AG08396 (cell line): ENCODE measurements at regions not wholly inside any gene's neighbourhood (a gene's known extent, or its start where the extent isn't known, plus 50 kb on each side); places are given as distances from the start of the nearest gene placed in this dataset.

Source experiments
- DNase-seq: peaks from one replicate; pipeline ENCODE4 v3.0.0; 2012; ENCODE audit warnings: low spot score, mixed read lengths

DNA sequence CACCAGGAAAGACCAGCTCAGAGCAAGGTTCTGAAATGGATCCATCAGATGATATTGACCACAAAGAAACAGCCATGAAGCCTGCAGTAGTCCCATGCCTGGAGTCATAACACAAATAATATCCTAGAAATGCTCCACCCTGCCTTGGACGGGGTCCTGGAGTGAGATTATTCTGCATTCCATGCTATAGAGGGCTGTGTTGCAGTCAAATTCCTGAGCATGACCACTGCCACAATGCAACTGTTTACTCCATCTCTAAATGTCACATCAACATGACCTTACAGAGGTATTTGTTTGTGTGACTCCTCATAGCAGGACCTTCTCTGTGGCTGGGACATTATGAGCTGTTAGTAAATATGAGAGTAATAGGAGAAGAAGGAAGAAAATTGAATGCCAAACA lies 257.5 kb upstream of the TCF21 start:
- peak; percentile 68 for DNase-seq

GRCh38 chr6:133632206-133632605 lies 256.7 kb upstream of the TCF21 start:
- DNase-seq: no peak

DNA sequence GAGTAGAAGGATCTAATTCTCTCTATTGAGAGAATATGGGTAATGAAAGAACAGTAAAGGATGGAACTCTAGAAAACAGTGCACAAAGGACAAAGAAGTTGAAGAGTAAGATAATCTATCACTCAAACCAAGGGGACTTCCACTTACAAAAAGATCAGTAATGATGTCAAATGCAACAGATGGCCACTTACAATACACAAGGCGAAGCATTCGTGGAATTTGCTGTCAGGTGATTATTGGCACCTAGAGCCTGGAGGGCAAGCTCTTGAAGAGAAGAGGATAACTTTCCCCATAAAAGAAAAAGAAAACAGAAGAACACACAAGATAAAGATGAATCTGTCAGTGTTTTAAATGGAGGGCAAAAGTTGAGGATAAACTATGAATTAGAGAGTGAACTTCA lies 256.0 kb upstream of the TCF21 start:
- no peak for DNase-seq

GRCh38 chr6:133634474-133634873 lies 254.4 kb upstream of the TCF21 start:
- DNase-seq: no peak

DNA sequence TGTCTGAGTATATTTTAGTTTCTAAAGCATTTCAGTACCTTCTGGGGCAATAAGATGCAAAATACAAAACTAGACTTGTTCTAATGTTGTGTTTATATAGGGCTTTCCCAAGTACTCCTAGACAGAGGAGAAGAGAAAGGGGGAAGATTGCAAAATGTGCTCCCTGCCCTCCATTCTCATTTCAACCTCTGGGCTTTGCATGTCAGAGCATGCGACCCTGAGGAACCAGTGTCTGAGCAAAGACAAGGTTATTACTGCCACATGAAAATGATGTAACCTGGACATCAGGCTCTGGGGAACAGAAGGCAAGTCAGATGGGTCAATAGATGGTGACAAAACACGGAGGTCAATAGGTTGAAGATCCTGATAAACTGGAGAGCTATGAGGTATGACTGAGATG lies 253.5 kb upstream of the TCF21 start:
- DNase-seq: no peak

DNA sequence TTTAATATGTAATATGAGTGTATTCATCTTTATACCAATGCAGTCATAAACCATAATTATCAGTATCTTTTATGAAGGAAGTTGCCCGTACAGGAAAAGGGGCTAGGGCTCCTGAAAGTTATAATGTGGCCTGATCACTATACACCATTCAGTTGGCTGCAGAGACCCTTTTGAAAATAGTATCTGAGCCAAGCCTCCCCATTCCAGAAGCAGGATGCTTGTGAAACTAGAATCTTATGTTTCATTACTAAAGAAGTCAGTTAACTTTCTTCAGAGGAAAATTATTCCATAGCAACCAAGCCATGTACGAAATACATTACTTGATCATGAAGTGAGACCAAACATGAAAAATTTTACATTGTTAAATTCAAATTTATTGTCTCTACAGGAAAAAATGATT lies 251.5 kb upstream of the TCF21 start:
- no peak for DNase-seq

DNA sequence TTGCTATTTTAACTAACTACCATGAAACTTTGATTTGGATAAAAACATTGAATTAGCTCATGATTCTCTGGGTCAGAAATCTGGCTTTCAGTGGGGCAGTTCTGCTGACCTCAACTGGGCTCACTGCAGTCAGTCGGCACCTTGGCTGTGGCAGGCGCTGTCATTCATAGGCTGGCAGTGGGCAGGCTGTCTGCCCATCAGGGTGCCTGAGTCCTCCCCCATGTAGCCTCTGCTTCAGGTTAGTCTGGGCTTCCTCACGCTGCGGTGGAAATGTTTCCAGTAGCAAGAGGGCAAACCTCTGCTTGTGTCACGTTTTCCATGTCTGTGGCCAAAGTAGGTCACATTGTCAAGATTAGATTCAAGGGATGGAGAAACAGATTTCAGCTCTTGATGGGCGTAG lies 251.0 kb upstream of the TCF21 start:
- no peak for DNase-seq

- DNase-seq: no peak
These were observed 247.8 kb upstream of the TCF21 start for GRCh38 chr6:133641104-133641503.

DNA sequence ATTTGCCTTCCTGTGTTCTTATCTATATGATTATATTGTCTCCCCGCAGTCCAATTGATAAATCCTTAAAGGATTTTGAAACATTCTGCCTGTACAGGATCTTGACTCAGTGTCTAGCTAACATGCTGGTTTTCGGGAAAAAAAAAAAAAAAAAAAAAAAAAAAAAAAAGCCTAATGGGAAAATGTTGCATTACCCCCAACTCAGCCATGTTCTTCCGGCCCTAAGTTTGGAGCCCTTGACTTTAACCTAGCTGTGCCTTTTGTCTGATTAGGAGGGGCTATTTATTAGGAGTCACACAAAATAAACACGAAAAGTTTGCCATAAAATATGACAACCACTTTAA lies 244.4 kb upstream of the TCF21 start:
- DNase-seq: no peak

DNA sequence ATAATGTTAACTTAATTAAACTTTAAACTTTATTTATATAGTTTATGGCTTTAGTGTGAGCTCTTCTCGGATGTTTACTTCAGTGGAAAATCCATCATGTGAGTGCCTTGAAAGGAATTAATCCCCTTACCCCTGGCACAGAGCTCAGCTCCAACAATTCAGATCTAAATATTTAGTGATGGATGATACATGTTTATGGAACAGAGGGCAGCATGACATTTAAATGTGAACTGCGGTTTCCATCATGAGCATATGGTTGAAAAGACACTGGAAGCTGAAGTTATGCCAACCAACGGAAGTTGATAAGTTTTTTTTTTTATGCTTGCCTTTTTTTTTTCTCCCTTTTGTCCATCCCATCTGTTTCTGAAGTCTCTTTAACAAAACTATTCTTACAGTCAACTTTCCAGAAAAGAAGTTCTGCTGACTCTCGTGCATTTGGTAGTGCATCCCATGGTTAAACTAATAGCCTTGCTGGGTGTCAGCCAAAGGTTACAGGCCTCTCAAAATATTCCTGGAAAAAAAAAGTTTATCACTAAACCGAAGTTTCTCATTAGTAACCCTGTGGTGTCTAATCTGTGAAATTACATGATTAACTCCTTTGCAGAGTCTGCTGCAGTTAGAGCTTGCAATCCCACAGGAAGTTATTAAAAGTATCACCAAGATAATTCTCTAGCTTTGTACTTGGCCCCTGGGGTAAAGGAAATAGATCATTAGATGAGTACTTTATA lies 243.9 kb upstream of the TCF21 start:
- DNase-seq: no peak

DNA sequence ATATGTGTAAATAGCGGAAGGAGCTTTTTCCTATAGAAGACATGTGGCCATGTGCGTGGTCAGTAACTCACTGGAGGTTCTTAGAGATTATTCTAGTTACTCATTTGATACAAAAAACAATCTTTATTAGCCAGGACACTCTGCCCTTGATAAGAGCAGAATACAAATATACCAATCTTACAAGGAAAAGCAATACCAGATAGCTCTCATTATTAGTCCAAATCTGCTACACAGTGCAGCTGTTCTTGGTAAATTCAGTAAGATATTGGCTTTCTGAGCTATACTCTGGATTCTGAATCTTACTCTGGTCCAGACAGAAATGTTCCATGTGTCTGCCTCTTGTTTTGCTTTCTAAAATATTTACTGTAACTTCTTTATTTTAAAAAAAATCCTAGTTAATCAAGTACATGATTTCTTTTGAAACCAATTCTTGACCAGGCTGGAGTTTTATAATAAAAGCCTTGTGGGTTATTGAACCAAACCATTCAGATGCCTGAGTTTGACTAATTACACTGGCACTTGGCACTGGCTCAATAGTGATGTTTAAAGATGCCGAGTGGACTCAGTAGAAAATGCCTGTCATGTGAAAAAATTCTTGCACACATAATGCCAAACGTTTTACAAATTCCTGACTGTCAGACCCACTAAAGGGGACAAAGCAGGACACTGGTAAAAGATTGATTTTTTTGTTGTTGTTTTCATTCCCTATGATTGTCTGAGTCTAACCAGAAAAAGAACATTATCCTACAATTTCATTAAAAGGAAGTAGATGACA lies 242.8 kb upstream of the TCF21 start:
- DNase-seq: peak; percentile 43

- no peak for DNase-seq
These were observed 240.3 kb upstream of the TCF21 start for GRCh38 chr6:133648581-133648980.

GRCh38 chr6:133671376-133671775 lies 217.5 kb upstream of the TCF21 start:
- no peak for DNase-seq

DNA sequence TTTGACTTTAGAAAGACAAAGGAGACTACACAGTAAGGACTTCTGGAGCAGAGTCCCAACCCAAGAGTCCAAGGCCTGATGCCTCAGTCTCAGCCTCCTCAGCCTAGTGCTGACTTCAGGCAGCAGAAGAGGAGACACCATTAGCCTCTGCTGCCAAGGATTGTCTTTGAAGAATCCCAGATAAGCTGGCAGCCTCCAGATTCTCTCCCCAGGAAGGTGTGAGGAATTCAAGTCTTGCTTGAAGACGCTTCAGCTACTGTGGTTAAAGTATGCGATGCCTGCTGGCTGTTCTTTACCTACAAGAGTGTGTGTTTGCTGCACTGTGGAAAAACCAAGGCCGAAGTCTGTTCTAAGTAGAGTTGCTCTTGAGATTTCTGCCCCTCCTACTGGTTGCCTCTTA lies 215.9 kb upstream of the TCF21 start:
- no peak for DNase-seq

DNA sequence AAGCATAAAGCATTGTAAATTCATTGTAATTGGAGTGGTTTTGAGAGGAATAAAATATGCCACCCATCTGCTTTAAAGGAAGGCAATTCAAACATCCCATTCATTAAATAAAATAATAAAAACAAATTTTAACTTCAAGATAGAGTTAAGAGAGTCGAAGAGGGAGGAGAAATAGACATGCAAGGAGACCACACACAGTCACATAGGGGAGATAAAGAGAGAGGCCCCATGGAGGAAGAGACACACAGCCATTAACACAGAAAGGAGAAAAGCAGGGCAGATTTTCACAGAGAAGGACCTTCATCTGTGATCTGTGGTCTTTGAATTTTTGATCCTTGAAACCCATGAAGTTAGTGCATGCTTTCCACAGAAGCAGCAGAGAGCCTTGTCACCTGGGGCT lies 214.3 kb upstream of the TCF21 start:
- no peak for DNase-seq

DNA sequence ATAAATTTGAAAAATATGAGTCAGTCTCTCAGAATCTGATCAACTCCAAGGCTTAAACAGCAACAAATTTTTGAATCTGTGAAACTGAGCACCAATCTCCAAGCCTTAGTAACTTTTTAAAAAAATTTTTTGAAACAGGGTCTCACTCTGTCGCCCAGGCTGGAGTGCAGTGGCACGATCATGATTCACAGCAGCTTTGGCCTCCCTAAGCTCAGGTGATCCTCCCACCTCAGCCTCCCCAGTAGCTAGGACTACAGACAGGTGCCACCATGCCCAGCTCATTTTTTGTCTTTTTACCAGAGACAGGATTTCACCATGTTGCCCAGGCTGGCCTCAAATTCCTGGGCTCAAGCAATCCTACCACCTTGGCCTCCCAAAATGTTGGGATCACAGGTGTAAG lies 207.9 kb upstream of the TCF21 start:
- no peak for DNase-seq

- DNase-seq: no peak
These were observed 207.0 kb upstream of the TCF21 start for GRCh38 chr6:133681891-133682290.

- DNase-seq: no peak
These were observed 206.2 kb upstream of the TCF21 start for GRCh38 chr6:133682506-133683307.

- DNase-seq: no peak
These were observed 205.7 kb upstream of the TCF21 start for GRCh38 chr6:133683308-133683580.

DNA sequence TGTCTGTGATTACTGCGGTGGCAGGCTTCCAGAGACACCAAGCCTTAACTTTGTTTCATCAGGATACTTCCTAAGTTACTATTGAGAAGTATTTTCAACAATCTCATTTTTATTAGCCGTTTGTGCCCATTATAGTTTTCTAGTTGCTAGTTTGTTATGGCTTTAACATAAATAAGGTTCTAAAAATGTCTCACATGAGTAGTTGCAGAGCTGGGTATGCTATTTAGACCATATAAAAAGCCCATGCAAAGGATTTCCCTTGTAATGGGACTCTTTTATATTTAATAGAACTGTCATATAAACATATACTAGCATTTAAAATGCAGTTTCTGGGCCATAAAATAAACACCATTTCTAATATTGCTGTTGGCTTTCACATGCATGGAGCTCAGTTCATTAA lies 205.3 kb upstream of the TCF21 start:
- DNase-seq: no peak

- DNase-seq: no peak
These were observed 200.0 kb upstream of the TCF21 start for GRCh38 chr6:133688705-133689492.

GRCh38 chr6:133689863-133690262 lies 199.1 kb upstream of the TCF21 start:
- no peak for DNase-seq

- no peak for DNase-seq
These were observed 195.3 kb upstream of the TCF21 start for GRCh38 chr6:133693565-133693964.
